Esophagus muscularis mucosa (tissue), 4 donors: ENCODE measurements at regions not wholly inside any gene's neighbourhood (a gene's known extent, or its start where the extent isn't known, plus 50 kb on each side); places are given as distances from the start of the nearest gene placed in this dataset.
A peak's percentile ranks its signal among the peaks of the same experiment; 100 is the strongest.

Experiments used
- DNase-seq: peaks from one replicate; pipeline ENCODE4 v3.0.0-alpha.2; 2017; ENCODE audit errors: extremely low spot score
- H3K27ac ChIP-seq, 4 donors: fragments of 200-600 bp; sonication (generic); replicated peaks in 1 of 4; 1 replicate in 3 of 4; 2 replicates in 1 of 4; pipeline ENCODE4 v1.5.1; 2016 to 2019; ENCODE audit warnings: mild to moderate bottlenecking in 1 of 4
- H3K27me3 ChIP-seq, 4 donors: fragments of 200-600 bp; sonication (generic); one replicate each; pipeline versions ENCODE4 v1.5.1 to v1.6.0; 2016 to 2019
- H3K36me3 ChIP-seq, 4 donors: fragments of 200-600 bp; sonication (generic); one replicate each; pipeline ENCODE4 v1.5.1; 2016 to 2019
- H3K4me1 ChIP-seq, 4 donors: fragments of 200-600 bp; sonication (generic); one replicate each; pipeline ENCODE4 v1.5.1; 2016 to 2019
- H3K4me3 ChIP-seq, 4 donors: fragments of 200-600 bp; sonication (generic); 1 replicate in 2 of 4; 2 replicates in 2 of 4; pipeline ENCODE4 v1.5.1; 2016 to 2019; ENCODE audit warnings: mild to moderate bottlenecking in 4 of 4, moderate library complexity in 1 of 4
- H3K9me3 ChIP-seq, 4 donors: fragments of 200-600 bp; sonication (generic); 1 replicate in 3 of 4; 2 replicates in 1 of 4; pipeline ENCODE4 v1.5.1; 2016 to 2019
- EP300 ChIP-seq: sonication (generic); formaldehyde crosslinking; IDR thresholded peaks from one replicate; pipeline ENCODE4 v1.6.1; 2017; ENCODE audit warnings: antibody characterized with exemption
- POLR2A ChIP-seq: fragments of 450-650 bp; IDR thresholded peaks from one replicate; pipeline ENCODE4 v1.6.1; 2017; ENCODE audit warnings: antibody characterized with exemption, moderate library complexity, mild to moderate bottlenecking, low read depth
- POLR2AphosphoS5 ChIP-seq, 2 donors: sonication (generic); formaldehyde crosslinking; IDR thresholded peaks; one replicate each; pipeline ENCODE4 v1.6.1; 2017; ENCODE audit warnings: antibody characterized with exemption in 2 of 2
- WGBS: methylation state at CpG from one replicate; pipeline ENCODE4 v1.1.5; 2018; 5-methylcytosine and 5-hydroxymethylcytosine counted together
- intact Hi-C: fragments of 100-400 bp; cut with DNase I; formaldehyde crosslinking; loops from one replicate; pipeline ENCODE4 v1.15.1; 2023
- TF ChIP-seq, protein P1 (sequence below), 3 experiments: fragments of 200-600 bp in 2 of 3; fragments of 450-650 bp in 1 of 3; sonication (generic) in 2 of 3; IDR thresholded peaks; one replicate each; pipeline ENCODE4 v1.5.1; 2017 to 2019; ENCODE audit warnings: antibody characterized with exemption in 3 of 3, mild to moderate bottlenecking in 2 of 3, moderate library complexity in 1 of 3

GRCh38 chr16:86345516-86345915, 164.8 kb upstream of the FOXF1 start:
- no peak for DNase-seq
- no peak overlapping the region for H3K4me3 ChIP-seq
- intact Hi-C loops, result no loop called here
- peaks cover 14 to 46% (median 43%) of the 10 kb centered on the region in 4 donors for H3K4me1 ChIP-seq
- no peaks in the 10 kb centered on the region for H3K9me3 ChIP-seq
- H3K27ac ChIP-seq, result peak overlapping the region in 3 of 4 donors; percentile 92 to 96 (median 96)
- WGBS, result 67% methylated on average over 11 of the region's 12 CpGs
- H3K27me3 ChIP-seq, result no peaks in the 10 kb centered on the region
- TF ChIP-seq POLR2AphosphoS5 (IDR thresholded peaks at IDR 0.05), result no peak
- no peaks in the 10 kb centered on the region for H3K36me3 ChIP-seq

DNA sequence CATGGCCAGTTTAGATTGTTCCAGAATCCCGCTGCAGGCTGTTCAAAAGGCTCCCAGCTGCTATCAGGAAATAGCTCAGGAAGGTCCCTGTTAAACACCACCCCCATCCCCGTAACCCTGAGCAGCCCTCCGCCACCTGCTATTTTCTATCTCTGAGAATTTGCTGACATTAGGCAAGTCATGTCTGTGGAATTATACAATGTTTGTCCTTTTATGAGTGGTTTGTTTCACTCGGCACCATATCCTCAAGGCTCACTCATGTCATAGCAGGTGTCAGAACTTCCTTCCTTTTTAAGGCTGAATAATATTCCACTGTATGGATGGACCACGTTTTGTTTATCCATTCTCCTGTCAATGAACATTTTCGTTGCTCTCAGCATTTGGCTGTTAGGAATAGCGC, 164.3 kb upstream of the FOXF1 start:
- no peak overlapping the region for H3K4me3 ChIP-seq
- H3K27me3 ChIP-seq, result no peaks in the 10 kb centered on the region
- H3K27ac ChIP-seq, result peak overlapping the region in 1 of 4 donors; percentile 96
- H3K4me1 ChIP-seq, result peaks cover 14 to 41% (median 38%) of the 10 kb centered on the region in 4 donors
- no peaks in the 10 kb centered on the region for H3K9me3 ChIP-seq
- no peak for DNase-seq
- TF ChIP-seq POLR2AphosphoS5 (IDR thresholded peaks at IDR 0.05) (no peak), EP300 (no peak), POLR2A (no peak)
- TF ChIP-seq, protein P1, sequence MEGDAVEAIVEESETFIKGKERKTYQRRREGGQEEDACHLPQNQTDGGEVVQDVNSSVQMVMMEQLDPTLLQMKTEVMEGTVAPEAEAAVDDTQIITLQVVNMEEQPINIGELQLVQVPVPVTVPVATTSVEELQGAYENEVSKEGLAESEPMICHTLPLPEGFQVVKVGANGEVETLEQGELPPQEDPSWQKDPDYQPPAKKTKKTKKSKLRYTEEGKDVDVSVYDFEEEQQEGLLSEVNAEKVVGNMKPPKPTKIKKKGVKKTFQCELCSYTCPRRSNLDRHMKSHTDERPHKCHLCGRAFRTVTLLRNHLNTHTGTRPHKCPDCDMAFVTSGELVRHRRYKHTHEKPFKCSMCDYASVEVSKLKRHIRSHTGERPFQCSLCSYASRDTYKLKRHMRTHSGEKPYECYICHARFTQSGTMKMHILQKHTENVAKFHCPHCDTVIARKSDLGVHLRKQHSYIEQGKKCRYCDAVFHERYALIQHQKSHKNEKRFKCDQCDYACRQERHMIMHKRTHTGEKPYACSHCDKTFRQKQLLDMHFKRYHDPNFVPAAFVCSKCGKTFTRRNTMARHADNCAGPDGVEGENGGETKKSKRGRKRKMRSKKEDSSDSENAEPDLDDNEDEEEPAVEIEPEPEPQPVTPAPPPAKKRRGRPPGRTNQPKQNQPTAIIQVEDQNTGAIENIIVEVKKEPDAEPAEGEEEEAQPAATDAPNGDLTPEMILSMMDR (IDR thresholded peaks at IDR 0.05), result no peak
- 73% methylated on average over 7 of the region's 7 CpGs for WGBS
- intact Hi-C loops, result no loop called here
- no peaks in the 10 kb centered on the region for H3K36me3 ChIP-seq

DNA sequence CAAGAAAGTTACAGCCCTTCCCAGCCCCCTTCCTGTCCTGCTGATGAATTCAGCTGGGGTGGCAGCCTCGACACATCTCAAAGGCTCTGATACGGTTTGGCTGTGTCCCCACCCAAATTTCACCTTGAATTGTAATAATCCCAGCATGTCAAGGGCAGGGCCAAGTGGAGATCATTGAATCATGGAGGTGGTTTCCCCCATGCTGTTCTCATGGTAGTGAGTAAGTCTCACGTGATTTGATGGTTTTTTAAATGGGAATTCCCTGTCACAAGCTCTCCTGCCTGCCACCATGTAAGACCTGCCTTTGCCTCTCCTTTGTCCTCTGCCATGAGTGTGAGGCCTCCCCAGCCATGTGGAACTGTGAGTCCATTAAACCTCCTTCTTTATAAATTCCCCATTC, 163.2 kb upstream of the FOXF1 start:
- no peak for TF ChIP-seq POLR2AphosphoS5 (IDR thresholded peaks at IDR 0.05)
- TF ChIP-seq, protein P1 (IDR thresholded peaks at IDR 0.05), result no peak
- no peak for TF ChIP-seq POLR2A
- no peak for TF ChIP-seq EP300
- H3K27ac ChIP-seq, result no peak overlapping the region
- H3K27me3 ChIP-seq, result no peaks in the 10 kb centered on the region
- no peak overlapping the region for H3K4me3 ChIP-seq
- no peaks in the 10 kb centered on the region for H3K36me3 ChIP-seq
- no peaks in the 10 kb centered on the region for H3K9me3 ChIP-seq
- no peak for DNase-seq
- 68% methylated on average over 3 of the region's 3 CpGs for WGBS
- peaks cover 14 to 31% (median 27%) of the 10 kb centered on the region in 4 donors for H3K4me1 ChIP-seq
- intact Hi-C loops, result no loop called here

DNA sequence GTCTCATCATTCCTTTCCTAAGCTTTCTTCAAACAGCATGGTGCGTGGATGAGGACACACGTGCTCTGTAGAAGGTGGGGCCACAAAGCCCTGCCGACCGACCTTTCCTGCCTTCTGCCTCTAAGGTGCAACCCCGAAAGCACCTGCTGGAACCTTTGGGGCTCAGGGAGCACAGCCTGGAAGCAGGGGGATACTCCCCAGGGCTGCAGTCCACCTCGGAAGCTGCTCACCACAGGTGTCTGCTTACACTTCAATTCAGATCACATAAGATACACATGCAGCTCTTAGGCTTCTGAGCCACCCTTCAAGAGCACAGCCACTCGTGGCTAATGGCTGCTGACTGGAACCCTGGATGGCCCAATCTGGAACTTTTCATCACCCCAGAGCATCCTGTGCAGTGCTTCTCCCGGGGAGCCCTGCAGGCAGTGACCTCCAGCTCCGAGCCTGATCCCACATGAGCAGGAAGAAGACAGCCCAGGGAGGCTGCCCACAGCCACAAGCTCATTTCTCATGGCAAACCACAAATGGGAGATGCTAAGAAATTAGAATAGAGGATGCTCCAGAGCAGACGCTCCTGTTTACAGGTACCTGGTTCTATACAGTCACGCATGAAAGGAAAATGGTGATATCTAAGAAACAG, 162.3 kb upstream of the FOXF1 start:
- no peak overlapping the region for H3K4me3 ChIP-seq
- no peak for DNase-seq
- peaks cover 12 to 21% (median 18%) of the 10 kb centered on the region in 4 donors for H3K4me1 ChIP-seq
- no peak for TF ChIP-seq EP300
- no peak for TF ChIP-seq POLR2AphosphoS5 (IDR thresholded peaks at IDR 0.05)
- TF ChIP-seq, protein P1 (IDR thresholded peaks at IDR 0.05), result no peak
- TF ChIP-seq POLR2A, result no peak
- intact Hi-C loops, result no loop called here
- H3K27ac ChIP-seq, result no peak overlapping the region
- H3K9me3 ChIP-seq, result no peaks in the 10 kb centered on the region
- H3K36me3 ChIP-seq, result no peaks in the 10 kb centered on the region
- WGBS, result 88% methylated on average over 11 of the region's 11 CpGs
- H3K27me3 ChIP-seq, result no peaks in the 10 kb centered on the region

- Histone ChIP-seq H3K27me3 (no peaks in the 10 kb centered on the region), H3K36me3 (no peaks in the 10 kb centered on the region), H3K27ac (no peak overlapping the region), H3K9me3 (no peaks in the 10 kb centered on the region), H3K4me3 (no peak overlapping the region), H3K4me1 (peaks cover under 1 to 9% (median 6%) of the 10 kb centered on the region in 4 donors)
- TF ChIP-seq POLR2AphosphoS5 (IDR thresholded peaks at IDR 0.05) (no peak), EP300 (no peak), POLR2A (no peak)
- TF ChIP-seq, protein P1 (IDR thresholded peaks at IDR 0.05), result no peak
- DNase-seq, result no peak
- 94% methylated on average over 4 of the region's 5 CpGs for WGBS
- intact Hi-C loops, result no loop called here
Measured at GRCh38 chr16:86349338-86349900, 160.9 kb upstream of the FOXF1 start.
